Psoas muscle (tissue), 7 donors: ENCODE measurements at regions not wholly inside any gene's neighbourhood (a gene's known extent, or its start where the extent isn't known, plus 50 kb on each side); places are given as distances from the start of the nearest gene placed in this dataset.
"Not testable (repeated sequence)": the region's sequence is repeated elsewhere in the genome, so short reads cannot be mapped to it uniquely, and the experiment has no call there.

Experiments
- ATAC-seq, 4 donors: fragments of 200-7000 bp; cut with Tn5 transposase; one replicate each; pipeline ENCODE4 v1.9.1; 2020; ENCODE audit warnings: moderate library complexity in 3 of 4, mild to moderate bottlenecking in 2 of 4
- DNase-seq, 2 donors: peaks; one replicate each; pipeline ENCODE4 v3.0.0-alpha.2; 2020
- H3K27ac ChIP-seq: fragments of 200-600 bp; one replicate; pipeline ENCODE4 v1.8.0; 2022
- H3K27me3 ChIP-seq, 3 donors: fragments of 200-600 bp in 1 of 3; one replicate each; pipeline versions ENCODE4 v1.6.1 to v1.8.0; 2013 to 2022; ENCODE audit warnings: low read length in 2 of 3, mild to moderate bottlenecking in 2 of 3, moderate library complexity in 1 of 3; ENCODE audit not compliant: insufficient read depth in 3 of 3
- H3K36me3 ChIP-seq, 2 donors: fragments of 200-600 bp in 1 of 2; one replicate each; pipeline versions ENCODE4 v1.6.1 to v1.8.0; 2013 to 2022; ENCODE audit warnings: low read depth in 1 of 2, mild to moderate bottlenecking in 1 of 2, moderate library complexity in 1 of 2; ENCODE audit not compliant: insufficient read depth in 1 of 2
- H3K4me1 ChIP-seq: fragments of 200-600 bp; one replicate; pipeline ENCODE4 v1.8.0; 2022
- H3K4me3 ChIP-seq: fragments of 200-600 bp; one replicate; pipeline ENCODE4 v1.8.0; 2022; ENCODE audit warnings: mild to moderate bottlenecking
- H3K9me3 ChIP-seq: fragments of 200-600 bp; one replicate; pipeline ENCODE4 v1.8.0; 2022
- CTCF ChIP-seq: fragments of 200-600 bp; IDR thresholded peaks from one replicate; pipeline ENCODE4 v1.8.0; 2022; ENCODE audit warnings: antibody characterized with exemption
- WGBS, 3 donors: extraction: QIAGEN DNeasy Blood & Tissue Kit; methylation state at CpG; one replicate each; pipeline versions ENCODE4 v1.1.6 to v1.1.7; 2013; 5-methylcytosine and 5-hydroxymethylcytosine counted together
- intact Hi-C, 2 donors: fragments of 100-400 bp; cut with DNase I; formaldehyde crosslinking; loops; one replicate each; pipeline versions ENCODE4 v1.11.0 to v1.14.2; 2022
- donor health status: healthy with polysubstance abuse.
- donor health status: DM: no; HTN: no; CAD: no; lungs with moderate emphysema.
- donor health status: Bipolar disorder and iron deficiency.
- donor health status: healthy.
- donor health status: DM: yes; HTN: yes; CAD: no.
- donor health status: DM: no; HTN: no; CAD: no.
- donor health status: DM: yes; HTN: yes; CAD: no.

- Histone ChIP-seq H3K36me3 (no peaks in the 10 kb centered on the region), H3K27ac (no peak overlapping the region), H3K4me1 (no peaks in the 10 kb centered on the region), H3K27me3 (no peaks in the 10 kb centered on the region), H3K9me3 (no peaks in the 10 kb centered on the region), H3K4me3 (no peak overlapping the region)
- TF ChIP-seq CTCF, result no peak
- ATAC-seq, result no peak
- 23 to 36% (median 26%) methylated on average over 4 of the region's 4 CpGs for WGBS, 3 donors
- DNase-seq, result no peak
- intact Hi-C loops, result no loop called here
Measured at GRCh38 chr6:165129086-165129485, 180.3 kb downstream of the C6orf118 start.

GRCh38 chr6:165127743-165128142 is 181.7 kb downstream of the C6orf118 start:
- H3K4me3 ChIP-seq, H3K36me3 ChIP-seq, intact Hi-C loops, H3K9me3 ChIP-seq, DNase-seq, ATAC-seq, H3K4me1 ChIP-seq, H3K27me3 ChIP-seq, H3K27ac ChIP-seq: not testable (repeated sequence)
- 46 to 73% (median 72%) methylated on average over 17 of the region's 17 CpGs for WGBS, 3 donors

GRCh38 chr6:165124681-165125080 is 184.7 kb downstream of the C6orf118 start:
- H3K4me3 ChIP-seq, H3K27me3 ChIP-seq, intact Hi-C loops, ATAC-seq, H3K27ac ChIP-seq, DNase-seq, H3K9me3 ChIP-seq, H3K4me1 ChIP-seq, H3K36me3 ChIP-seq: not testable (repeated sequence)
- 92 to 98% (median 97%) methylated on average over 2 of the region's 4 CpGs for WGBS, 3 donors

GRCh38 chr6:165119231-165120020 is 190.0 kb downstream of the C6orf118 start:
- Histone ChIP-seq H3K36me3 (no peaks in the 10 kb centered on the region), H3K27me3 (no peaks in the 10 kb centered on the region), H3K27ac (no peak overlapping the region), H3K4me1 (no peaks in the 10 kb centered on the region), H3K9me3 (peaks cover 2% of the 10 kb centered on the region), H3K4me3 (no peak overlapping the region)
- intact Hi-C loops, result no loop called here
- TF ChIP-seq CTCF, result no peak
- ATAC-seq (peak in 1 of 4 donors; percentile 30), DNase-seq (no peak)
- WGBS, 3 donors, result 45 to 51% (median 49%) methylated on average over 6 of the region's 6 CpGs

- no peaks in the 10 kb centered on the region for H3K4me1 ChIP-seq
- 91 to 94% (median 93%) methylated on average over 5 of the region's 5 CpGs for WGBS, 3 donors
- H3K27me3 ChIP-seq, result no peaks in the 10 kb centered on the region
Measured at GRCh38 chr6:165118736-165119135, 190.7 kb downstream of the C6orf118 start.

More at GRCh38 chr6:165118736-165119135, 190.7 kb downstream of the C6orf118 start:
- no peak overlapping the region for H3K27ac ChIP-seq
- DNase-seq, result no peak
- H3K4me3 ChIP-seq, result no peak overlapping the region
- intact Hi-C loops, result no loop called here
- peaks cover 7% of the 10 kb centered on the region for H3K9me3 ChIP-seq
- no peak for ATAC-seq
- TF ChIP-seq CTCF, result no peak
- no peaks in the 10 kb centered on the region for H3K36me3 ChIP-seq
